Neural cell (in vitro differentiated cells): ENCODE measurements at regions not wholly inside any gene's neighbourhood (a gene's known extent, or its start where the extent isn't known, plus 50 kb on each side); places are given as distances from the start of the nearest gene placed in this dataset.
"Not testable (repeated sequence)": the region's sequence is repeated elsewhere in the genome, so short reads cannot be mapped to it uniquely, and the experiment has no call there.

Experiments used
- CTCF ChIP-seq: fragments of 450-650 bp; IDR thresholded peaks from 2 replicates; pipeline ENCODE4 v1.5.1; 2014; ENCODE audit warnings: antibody characterized with exemption, mild to moderate bottlenecking, moderate library complexity; ENCODE audit not compliant: poor library complexity, severe bottlenecking
- EP300 ChIP-seq: fragments of 450-650 bp; conservative IDR thresholded peaks from 2 replicates; pipeline ENCODE4 v1.6.1; 2014; ENCODE audit warnings: antibody characterized with exemption, mild to moderate bottlenecking, moderate library complexity; ENCODE audit not compliant: poor library complexity, severe bottlenecking
- EZH2 ChIP-seq: fragments of 200-600, 300-800 bp; shearing (Covaris generic), sonication (generic); IDR thresholded peaks from 2 replicates; pipeline ENCODE4 v1.6.1; 2014; ENCODE audit warnings: antibody characterized with exemption, low read length, borderline replicate concordance, mild to moderate bottlenecking; ENCODE audit not compliant: insufficient read depth, poor library complexity, severe bottlenecking
- MXI1 ChIP-seq: fragments of 450-650 bp; conservative IDR thresholded peaks from 2 replicates; pipeline ENCODE4 v1.6.1; 2014; ENCODE audit warnings: antibody characterized with exemption, mild to moderate bottlenecking; ENCODE audit not compliant: poor library complexity, severe bottlenecking
- POLR2AphosphoS5 ChIP-seq: IDR thresholded peaks from 2 replicates; pipeline ENCODE4 v1.6.1; 2012
- REST ChIP-seq: IDR thresholded peaks from 2 replicates; pipeline ENCODE4 v1.6.1; 2012; ENCODE audit warnings: borderline replicate concordance
- SMC3 ChIP-seq: fragments of 450-650 bp; conservative IDR thresholded peaks from 2 replicates; pipeline ENCODE4 v1.6.1; 2014; ENCODE audit warnings: antibody characterized with exemption, mild to moderate bottlenecking, moderate library complexity; ENCODE audit not compliant: poor library complexity

GRCh38 chr9:42286145-42286845 lies 102.8 kb downstream of the SPATA31A6 start:
- not testable (repeated sequence) for TF ChIP-seq POLR2AphosphoS5, MXI1, CTCF, REST, EZH2, EP300, SMC3
